Islet of Langerhans (tissue), 1 donor: ENCODE measurements at regions not wholly inside any gene's neighbourhood (a gene's known extent, or its start where the extent isn't known, plus 50 kb on each side); places are given as distances from the start of the nearest gene placed in this dataset.
"Not testable (repeated sequence)": the region's sequence is repeated elsewhere in the genome, so short reads cannot be mapped to it uniquely, and the experiment has no call there.

ENCODE experiments used
- FAIRE-seq: peaks from one replicate; lab custom pipeline; 2011; peaks lifted over from hg19 to GRCh38; lab: Jason Lieb, UNC

GRCh38 chr4:27964095-27964494 lies 1103.5 kb downstream of the STIM2 start:
- FAIRE-seq = no peak

GRCh38 chr4:27966664-27967063 lies 1106.0 kb downstream of the STIM2 start:
- no peak for FAIRE-seq

GRCh38 chr4:27973056-27973455 lies 1112.4 kb downstream of the STIM2 start:
- FAIRE-seq = no peak

GRCh38 chr4:27973700-27974099 lies 1113.1 kb downstream of the STIM2 start:
- FAIRE-seq = no peak

- FAIRE-seq = no peak
These were observed 1113.7 kb downstream of the STIM2 start for GRCh38 chr4:27974339-27974738.

- FAIRE-seq = not testable (repeated sequence)
These were observed 1114.2 kb downstream of the STIM2 start for GRCh38 chr4:27974881-27975280.

GRCh38 chr4:27978427-27979109 lies 1117.9 kb downstream of the STIM2 start:
- FAIRE-seq = not testable (repeated sequence)

- no peak for FAIRE-seq
These were observed 1124.9 kb downstream of the STIM2 start for GRCh38 chr4:27985522-27985921.

- FAIRE-seq = no peak
These were observed 1125.8 kb downstream of the STIM2 start for GRCh38 chr4:27986476-27986875.

- no peak for FAIRE-seq
These were observed 1141.1 kb downstream of the STIM2 start for GRCh38 chr4:28001698-28002097.

- FAIRE-seq = no peak
These were observed 1143.9 kb downstream of the STIM2 start for GRCh38 chr4:28004520-28004919.

- no peak for FAIRE-seq
These were observed 1145.4 kb downstream of the STIM2 start for GRCh38 chr4:28006021-28006420.

- FAIRE-seq = no peak
These were observed 1147.1 kb downstream of the STIM2 start for GRCh38 chr4:28007693-28008092.

- FAIRE-seq = no peak
These were observed 1148.9 kb downstream of the STIM2 start for GRCh38 chr4:28009541-28009940.

- no peak for FAIRE-seq
These were observed 1150.1 kb downstream of the STIM2 start for GRCh38 chr4:28010577-28011240.

GRCh38 chr4:28014469-28014868 lies 1153.8 kb downstream of the STIM2 start:
- no peak for FAIRE-seq

- FAIRE-seq = no peak
These were observed 1155.4 kb downstream of the STIM2 start for GRCh38 chr4:28015996-28016395.

GRCh38 chr4:28038253-28038652 lies 1177.6 kb downstream of the STIM2 start:
- FAIRE-seq = not testable (repeated sequence)

- no peak for FAIRE-seq
These were observed 1201.9 kb downstream of the STIM2 start for GRCh38 chr4:28062562-28062961.

- FAIRE-seq = no peak
These were observed 1213.4 kb downstream of the STIM2 start for GRCh38 chr4:28073860-28074555.

- FAIRE-seq = no peak
These were observed 1214.8 kb downstream of the STIM2 start for GRCh38 chr4:28075401-28075956.

GRCh38 chr4:28077203-28077602 lies 1216.6 kb downstream of the STIM2 start:
- FAIRE-seq = not testable (repeated sequence)
